ENCODE measurements at regions not wholly inside any gene's neighbourhood (a gene's known extent, or its start where the extent isn't known, plus 50 kb on each side); places are given as distances from the start of the nearest gene placed in this dataset.

GRCh38 chr17:27985736-27986399 lies 56.6 kb upstream of the NLK start:
- no peak for TF ChIP-seq CTCF (IDR thresholded peaks at IDR 0.05)
- no peak for TF ChIP-seq SIN3A (IDR thresholded peaks at IDR 0.05; ENCODE audit: borderline replicate concordance, insufficient read depth, low read depth, low read length)
- no peak for TF ChIP-seq POLR2AphosphoS5 (IDR thresholded peaks at IDR 0.05; ENCODE audit: low read depth, low read length)
- no peak for TF ChIP-seq REST (IDR thresholded peaks at IDR 0.05; ENCODE audit: insufficient read depth in 1 of 2, low read depth in 2 of 2, low read length in 1 of 2)
- no peak for TF ChIP-seq TCF7L2 (IDR thresholded peaks at IDR 0.05; ENCODE audit: low read depth, low read length)
